GM12878 (cell line): ENCODE measurements at regions not wholly inside any gene's neighbourhood (a gene's known extent, or its start where the extent isn't known, plus 50 kb on each side); places are given as distances from the start of the nearest gene placed in this dataset.
A peak's percentile ranks its signal among the peaks of the same experiment; 100 is the strongest.

Experiments used
- BMI1 ChIP-seq: fragments of 450-650 bp; IDR thresholded peaks from 2 replicates; pipeline ENCODE4 v1.6.1; 2016; ENCODE audit warnings: mild to moderate bottlenecking, moderate library complexity, borderline replicate concordance
- IRF5 ChIP-seq: fragments of 450-650 bp; IDR thresholded peaks from 2 replicates; pipeline ENCODE4 v1.6.1; 2017; ENCODE audit warnings: borderline replicate concordance
- KDM1A ChIP-seq: fragments of 200-600 bp; sonication (generic); IDR thresholded peaks from 2 replicates; pipeline ENCODE4 v1.6.1; 2016; ENCODE audit warnings: borderline replicate concordance
- MEF2B ChIP-seq: fragments of 450-650 bp; IDR thresholded peaks from 2 replicates; pipeline ENCODE4 v1.6.1; 2018; ENCODE audit warnings: mild to moderate bottlenecking, moderate library complexity; ENCODE audit not compliant: partially characterized antibody, poor library complexity, severe bottlenecking
- RCOR1 ChIP-seq: conservative IDR thresholded peaks from 2 replicates; pipeline ENCODE4 v1.6.1; 2012; ENCODE audit warnings: low read depth, low read length, improper control_type of control experiment
- SMAD1 ChIP-seq: fragments of 450-650 bp; IDR thresholded peaks from 2 replicates; pipeline ENCODE4 v1.6.1; 2018; ENCODE audit warnings: mild to moderate bottlenecking, low read depth; ENCODE audit not compliant: partially characterized antibody
- ZNF687 ChIP-seq: fragments of 450-650 bp; IDR thresholded peaks from 2 replicates; pipeline ENCODE4 v1.6.1; 2017; ENCODE audit warnings: mild to moderate bottlenecking, moderate library complexity

GRCh38 chr7:106187613-106188350 is 75.7 kb upstream of the SYPL1 start (continued):
- no peak for TF ChIP-seq ZNF687
- TF ChIP-seq KDM1A: no peak
- TF ChIP-seq SMAD1: no peak
- TF ChIP-seq MEF2B: peak; percentile 61
- no peak for TF ChIP-seq IRF5
- TF ChIP-seq RCOR1: no peak
- TF ChIP-seq BMI1: no peak
